ENCODE measurements at regions not wholly inside any gene's neighbourhood (a gene's known extent, or its start where the extent isn't known, plus 50 kb on each side); places are given as distances from the start of the nearest gene placed in this dataset.

GRCh38 chr12:24281341-24281740 lies 331.9 kb upstream of the SOX5 start:
- Histone ChIP-seq H3K79me2 (ENCODE audit: insufficient read depth, low read length) (no peaks in the 10 kb centered on the region), H3K9me3 (ENCODE audit: low read length) (no peaks in the 10 kb centered on the region), H3K4me3 (ENCODE audit: low read depth, low read length, poor library complexity, severe bottlenecking) (no peak overlapping the region), H3K9ac (ENCODE audit: low read length) (no peak overlapping the region), H3F3A (ENCODE audit: insufficient read depth, low read length) (no peaks in the 10 kb centered on the region), H3K36me3 (ENCODE audit: insufficient read depth, low read length) (no peaks in the 10 kb centered on the region), H2AFZ (ENCODE audit: low read length) (no peak overlapping the region), H3K27ac (ENCODE audit: low read depth, low read length, poor library complexity, severe bottlenecking) (no peak overlapping the region), H3K4me2 (ENCODE audit: low read length) (no peak overlapping the region), H4K20me1 (ENCODE audit: insufficient read depth, low read length) (no peaks in the 10 kb centered on the region), H3K27me3 (ENCODE audit: insufficient read depth, low read length) (no peaks in the 10 kb centered on the region), H3K9me2 (ENCODE audit: low read depth, low read length) (no peaks in the 10 kb centered on the region), H3K4me1 (ENCODE audit: insufficient read depth, low read length, severe bottlenecking) (no peaks in the 10 kb centered on the region)
- TF ChIP-seq CTCF (IDR thresholded peaks at IDR 0.05; ENCODE audit: low read length) (no peak), EZH2 (IDR thresholded peaks at IDR 0.05; ENCODE audit: borderline replicate concordance, low read length) (no peak)

GRCh38 chr12:24280056-24280842 lies 330.8 kb upstream of the SOX5 start:
- Histone ChIP-seq H4K20me1 (ENCODE audit: insufficient read depth, low read length) (no peaks in the 10 kb centered on the region), H3K9ac (ENCODE audit: low read length) (no peak overlapping the region), H3F3A (ENCODE audit: insufficient read depth, low read length) (no peaks in the 10 kb centered on the region), H3K9me2 (ENCODE audit: low read depth, low read length) (no peaks in the 10 kb centered on the region), H3K79me2 (ENCODE audit: insufficient read depth, low read length) (no peaks in the 10 kb centered on the region), H3K4me2 (ENCODE audit: low read length) (no peak overlapping the region), H3K4me1 (ENCODE audit: insufficient read depth, low read length, severe bottlenecking) (no peaks in the 10 kb centered on the region), H3K36me3 (ENCODE audit: insufficient read depth, low read length) (no peaks in the 10 kb centered on the region), H3K4me3 (ENCODE audit: low read depth, low read length, poor library complexity, severe bottlenecking) (no peak overlapping the region), H2AFZ (ENCODE audit: low read length) (no peak overlapping the region), H3K27ac (ENCODE audit: low read depth, low read length, poor library complexity, severe bottlenecking) (no peak overlapping the region), H3K27me3 (ENCODE audit: insufficient read depth, low read length) (no peaks in the 10 kb centered on the region), H3K9me3 (ENCODE audit: low read length) (no peaks in the 10 kb centered on the region)
- TF ChIP-seq CTCF (IDR thresholded peaks at IDR 0.05; ENCODE audit: low read length) = no peak
- no peak for TF ChIP-seq EZH2 (IDR thresholded peaks at IDR 0.05; ENCODE audit: borderline replicate concordance, low read length)

GRCh38 chr12:24278832-24279231 lies 329.4 kb upstream of the SOX5 start:
- no peaks in the 10 kb centered on the region for H3K9me3 ChIP-seq (ENCODE audit: low read length)
- TF ChIP-seq EZH2 (IDR thresholded peaks at IDR 0.05; ENCODE audit: borderline replicate concordance, low read length) (no peak), CTCF (IDR thresholded peaks at IDR 0.05; ENCODE audit: low read length) (no peak)
- no peaks in the 10 kb centered on the region for H4K20me1 ChIP-seq (ENCODE audit: insufficient read depth, low read length)
- no peaks in the 10 kb centered on the region for H3F3A ChIP-seq (ENCODE audit: insufficient read depth, low read length)
- no peak overlapping the region for H3K4me3 ChIP-seq (ENCODE audit: low read depth, low read length, poor library complexity, severe bottlenecking)
- no peak overlapping the region for H3K4me2 ChIP-seq (ENCODE audit: low read length)
- no peaks in the 10 kb centered on the region for H3K36me3 ChIP-seq (ENCODE audit: insufficient read depth, low read length)
- H3K9ac ChIP-seq (ENCODE audit: low read length) = no peak overlapping the region
- H3K79me2 ChIP-seq (ENCODE audit: insufficient read depth, low read length) = no peaks in the 10 kb centered on the region
- no peaks in the 10 kb centered on the region for H3K4me1 ChIP-seq (ENCODE audit: insufficient read depth, low read length, severe bottlenecking)
- no peaks in the 10 kb centered on the region for H3K9me2 ChIP-seq (ENCODE audit: low read depth, low read length)
- H2AFZ ChIP-seq (ENCODE audit: low read length) = no peak overlapping the region
- H3K27ac ChIP-seq (ENCODE audit: low read depth, low read length, poor library complexity, severe bottlenecking) = no peak overlapping the region
- H3K27me3 ChIP-seq (ENCODE audit: insufficient read depth, low read length) = no peaks in the 10 kb centered on the region
